Activated B cell treated with CpG ODN at 0.5 μM for 24 hours (primary cell): ENCODE measurements at regions not wholly inside any gene's neighbourhood (a gene's known extent, or its start where the extent isn't known, plus 50 kb on each side); places are given as distances from the start of the nearest gene placed in this dataset.

ENCODE experiments used
- ATAC-seq: fragments of 200-7000 bp; cut with Tn5 transposase; one replicate; pipeline ENCODE4 v1.10.0; 2021; ENCODE audit warnings: low read depth, mild to moderate bottlenecking, moderate library complexity
- CTCF ChIA-PET: fragments of 350-600 bp; sonication (Branson Sonifier 250); formaldehyde crosslinking; loops from one replicate; lab custom pipeline; 2021; ENCODE audit warnings: antibody characterized with exemption; lab: Charles Lee
- POLR2A ChIA-PET: fragments of 350-600 bp; sonication (Branson Sonifier 250); formaldehyde crosslinking; loops from one replicate; lab custom pipeline; 2021; ENCODE audit warnings: antibody characterized with exemption; lab: Charles Lee
- DNase-seq: peaks from one replicate; pipeline ENCODE4 v3.0.0; 2022
- H3K27ac Mint-ChIP-seq: one replicate; pipeline ENCODE4 v1.8.0; 2020; ENCODE audit warnings: mixed read lengths
- H3K27me3 Mint-ChIP-seq: one replicate; pipeline ENCODE4 v1.8.0; 2021; ENCODE audit warnings: mixed read lengths
- H3K36me3 Mint-ChIP-seq: one replicate; pipeline ENCODE4 v1.8.0; 2021; ENCODE audit warnings: low read depth, mixed read lengths
- H3K4me1 Mint-ChIP-seq: one replicate; pipeline ENCODE4 v1.8.0; 2021; ENCODE audit warnings: mixed read lengths
- H3K4me3 Mint-ChIP-seq: one replicate; pipeline ENCODE4 v1.8.0; 2020; ENCODE audit warnings: mild to moderate bottlenecking, mixed read lengths
- H3K9me3 Mint-ChIP-seq: one replicate; pipeline ENCODE4 v1.8.0; 2020; ENCODE audit warnings: mixed read lengths
- CTCF ChIP-seq: fragments of 200-600 bp; IDR thresholded peaks from one replicate; pipeline ENCODE4 v1.8.0; 2022; ENCODE audit warnings: antibody characterized with exemption, mild to moderate bottlenecking
- intact Hi-C: fragments of 100-400 bp; cut with micrococcal nuclease; formaldehyde crosslinking; loops from one replicate; pipeline ENCODE4 v1.15.1; 2024

- no peaks in the 10 kb centered on the region for H3K36me3 Mint-ChIP-seq
- ChIA-PET CTCF (no interaction called here), POLR2A (no interaction called here)
- no peaks in the 10 kb centered on the region for H3K4me1 Mint-ChIP-seq
- H3K27ac Mint-ChIP-seq, result no peak overlapping the region
- no peak for ATAC-seq
- H3K4me3 Mint-ChIP-seq, result no peak overlapping the region
- H3K9me3 Mint-ChIP-seq, result peaks cover 8% of the 10 kb centered on the region
- intact Hi-C loops, result no loop called here
- DNase-seq, result no peak
- TF ChIP-seq CTCF, result no peak
- no peaks in the 10 kb centered on the region for H3K27me3 Mint-ChIP-seq
These were observed 1377.0 kb downstream of the SUCLG1 start for GRCh38 chr2:83081826-83082690.

- no peak for ATAC-seq
- ChIA-PET POLR2A (no interaction called here), CTCF (no interaction called here)
- Mint-ChIP-seq H3K27ac (no peak overlapping the region), H3K27me3 (no peaks in the 10 kb centered on the region), H3K4me1 (no peaks in the 10 kb centered on the region), H3K36me3 (no peaks in the 10 kb centered on the region), H3K4me3 (no peak overlapping the region), H3K9me3 (peaks cover 4% of the 10 kb centered on the region)
- no peak for TF ChIP-seq CTCF
- no peak for DNase-seq
- intact Hi-C loops, result no loop called here
These were observed 1380.1 kb downstream of the SUCLG1 start for GRCh38 chr2:83079007-83079406.

- Mint-ChIP-seq H3K4me3 (no peak overlapping the region), H3K4me1 (no peaks in the 10 kb centered on the region), H3K36me3 (no peaks in the 10 kb centered on the region), H3K27ac (no peak overlapping the region), H3K9me3 (peaks cover 4% of the 10 kb centered on the region), H3K27me3 (no peaks in the 10 kb centered on the region)
- DNase-seq (no peak), ATAC-seq (no peak)
- intact Hi-C loops, result no loop called here
- TF ChIP-seq CTCF, result no peak
- ChIA-PET CTCF (no interaction called here), POLR2A (no interaction called here)
These were observed 1386.3 kb downstream of the SUCLG1 start for GRCh38 chr2:83072767-83073166.

- Mint-ChIP-seq H3K27me3 (no peaks in the 10 kb centered on the region), H3K9me3 (peaks cover 4% of the 10 kb centered on the region), H3K4me1 (no peaks in the 10 kb centered on the region), H3K4me3 (no peak overlapping the region), H3K27ac (no peak overlapping the region), H3K36me3 (no peaks in the 10 kb centered on the region)
- DNase-seq, result no peak
- ChIA-PET POLR2A (no interaction called here), CTCF (no interaction called here)
- no peak for ATAC-seq
- intact Hi-C loops, result no loop called here
- no peak for TF ChIP-seq CTCF
These were observed 1387.2 kb downstream of the SUCLG1 start for GRCh38 chr2:83071914-83072313.

GRCh38 chr2:83071352-83071751, 1387.7 kb downstream of the SUCLG1 start:
- CTCF ChIA-PET, result no interaction called here
- no peaks in the 10 kb centered on the region for H3K36me3 Mint-ChIP-seq

More at GRCh38 chr2:83071352-83071751, 1387.7 kb downstream of the SUCLG1 start:
- Mint-ChIP-seq H3K4me1 (no peaks in the 10 kb centered on the region), H3K9me3 (peaks cover 4% of the 10 kb centered on the region), H3K27me3 (no peaks in the 10 kb centered on the region), H3K27ac (no peak overlapping the region), H3K4me3 (no peak overlapping the region)
- POLR2A ChIA-PET, result no interaction called here
- intact Hi-C loops, result no loop called here
- no peak for TF ChIP-seq CTCF
- ATAC-seq, result no peak
- no peak for DNase-seq
